Panc1 (cell line): ENCODE measurements at regions not wholly inside any gene's neighbourhood (a gene's known extent, or its start where the extent isn't known, plus 50 kb on each side); places are given as distances from the start of the nearest gene placed in this dataset.

Experiments used
- ATAC-seq: fragments of 200-7000 bp; cut with Tn5 transposase; 2 replicates; pipeline ENCODE4 v1.9.1; 2020; ENCODE audit warnings: mild to moderate bottlenecking, moderate library complexity
- BruUV-seq: library from RNA; stranded (reverse); fragments of 400-500 nt; replicated peaks from 2 replicates; lab custom pipeline; 2021; lab: Mats Ljungman, UMichigan
- CTCF ChIA-PET: fragments of 300-600 bp; sonication (Branson Sonifier 250); formaldehyde crosslinking; loops from one replicate; lab custom pipeline; 2022; ENCODE audit warnings: antibody characterized with exemption; lab: Charles Lee
- POLR2A ChIA-PET: fragments of 300-600 bp; sonication (Branson Sonifier 250); formaldehyde crosslinking; loops from one replicate; lab custom pipeline; 2022; ENCODE audit warnings: antibody characterized with exemption; lab: Charles Lee
- DNase-seq: peaks from one replicate; pipeline ENCODE4 v3.0.0-alpha.2; 2010; ENCODE audit warnings: low read depth, low spot score
- H3K27ac ChIP-seq: 2 replicates; pipeline ENCODE4 v1.5.1; 2011; ENCODE audit warnings: mild to moderate bottlenecking, low read length, inconsistent platforms
- H3K27me3 ChIP-seq: fragments of 200-500 bp; sonication (Bioruptor generic); 2 replicates; pipeline ENCODE4 v1.6.0; 2014; ENCODE audit warnings: low read length, inconsistent platforms; ENCODE audit not compliant: control insufficient read depth, insufficient read depth
- H3K36me3 ChIP-seq: fragments of 200-500 bp; sonication (Bioruptor generic); 2 replicates; pipeline ENCODE4 v1.5.1; 2014; ENCODE audit warnings: inconsistent platforms, mild to moderate bottlenecking, low read length, moderate library complexity; ENCODE audit not compliant: control insufficient read depth, insufficient read depth
- H3K4me1 ChIP-seq: 2 replicates; pipeline ENCODE4 v1.5.1; 2011; ENCODE audit warnings: inconsistent platforms, mild to moderate bottlenecking, low read length, moderate library complexity; ENCODE audit not compliant: control insufficient read depth, insufficient read depth
- H3K4me3 ChIP-seq, 2 experiments: 2 replicates each; pipeline ENCODE4 v1.5.1; 2011 to 2012; ENCODE audit warnings: low read depth in 2 of 2, low read length in 2 of 2, mild to moderate bottlenecking in 2 of 2, inconsistent platforms in 1 of 2, moderate library complexity in 1 of 2
- H3K9me3 ChIP-seq: fragments of 200-500 bp; sonication (Bioruptor generic); 2 replicates; pipeline ENCODE4 v1.5.1; 2014; ENCODE audit warnings: low read depth, mild to moderate bottlenecking, inconsistent platforms, low read length, moderate library complexity; ENCODE audit not compliant: control insufficient read depth, insufficient read depth
- CTCF ChIP-seq: fragments of 450-650 bp; IDR thresholded peaks from 2 replicates; pipeline ENCODE4 v1.5.1; 2017; ENCODE audit warnings: mild to moderate bottlenecking
- POLR2AphosphoS5 ChIP-seq: IDR thresholded peaks from 2 replicates; pipeline ENCODE4 v1.6.1; 2012; ENCODE audit warnings: mild to moderate bottlenecking, low read depth, low read length, moderate library complexity
- SIN3A ChIP-seq: IDR thresholded peaks from 2 replicates; pipeline ENCODE4 v1.6.1; 2012; ENCODE audit warnings: low read depth, mild to moderate bottlenecking, low read length, moderate library complexity, borderline replicate concordance; ENCODE audit not compliant: insufficient read depth
- TCF7L2 ChIP-seq: IDR thresholded peaks from 2 replicates; pipeline ENCODE4 v1.6.1; 2011; ENCODE audit warnings: mild to moderate bottlenecking, low read depth, low read length, inconsistent platforms
- in situ Hi-C: cut with HindIII; loops from 2 replicates; pipeline ENCODE4 v1.10.0; 2016; ENCODE audit warnings: low sequenced_read_pairs, low pct_unique_long_range_greater_than_20kb
- intact Hi-C: fragments of 100-400 bp; cut with micrococcal nuclease; formaldehyde crosslinking; loops from one replicate; pipeline ENCODE4 v1.10.0; 2022; ENCODE audit not compliant: unreplicated experiment
- TF ChIP-seq, protein P1 (sequence below), 2 experiments: IDR thresholded peaks; 2 replicates each; pipeline ENCODE4 v1.6.1; 2011 to 2012; ENCODE audit warnings: low read depth in 2 of 2, control low read depth in 1 of 2, low read length in 1 of 2, mild to moderate bottlenecking in 1 of 2, moderate library complexity in 1 of 2; ENCODE audit not compliant: insufficient read depth in 1 of 2

GRCh38 chr4:171221181-171221580, 592.0 kb upstream of the GALNTL6 start:
- intact Hi-C loops (no loop called here), in situ Hi-C loops (no loop called here)
- H3K27me3 ChIP-seq = no peaks in the 10 kb centered on the region
- CTCF ChIA-PET = no interaction called here
- H3K9me3 ChIP-seq = no peaks in the 10 kb centered on the region
- POLR2A ChIA-PET = no interaction called here
- no peak overlapping the region for H3K27ac ChIP-seq
- DNase-seq = no peak
- no peak overlapping the region for H3K4me3 ChIP-seq
- TF ChIP-seq, protein P1, sequence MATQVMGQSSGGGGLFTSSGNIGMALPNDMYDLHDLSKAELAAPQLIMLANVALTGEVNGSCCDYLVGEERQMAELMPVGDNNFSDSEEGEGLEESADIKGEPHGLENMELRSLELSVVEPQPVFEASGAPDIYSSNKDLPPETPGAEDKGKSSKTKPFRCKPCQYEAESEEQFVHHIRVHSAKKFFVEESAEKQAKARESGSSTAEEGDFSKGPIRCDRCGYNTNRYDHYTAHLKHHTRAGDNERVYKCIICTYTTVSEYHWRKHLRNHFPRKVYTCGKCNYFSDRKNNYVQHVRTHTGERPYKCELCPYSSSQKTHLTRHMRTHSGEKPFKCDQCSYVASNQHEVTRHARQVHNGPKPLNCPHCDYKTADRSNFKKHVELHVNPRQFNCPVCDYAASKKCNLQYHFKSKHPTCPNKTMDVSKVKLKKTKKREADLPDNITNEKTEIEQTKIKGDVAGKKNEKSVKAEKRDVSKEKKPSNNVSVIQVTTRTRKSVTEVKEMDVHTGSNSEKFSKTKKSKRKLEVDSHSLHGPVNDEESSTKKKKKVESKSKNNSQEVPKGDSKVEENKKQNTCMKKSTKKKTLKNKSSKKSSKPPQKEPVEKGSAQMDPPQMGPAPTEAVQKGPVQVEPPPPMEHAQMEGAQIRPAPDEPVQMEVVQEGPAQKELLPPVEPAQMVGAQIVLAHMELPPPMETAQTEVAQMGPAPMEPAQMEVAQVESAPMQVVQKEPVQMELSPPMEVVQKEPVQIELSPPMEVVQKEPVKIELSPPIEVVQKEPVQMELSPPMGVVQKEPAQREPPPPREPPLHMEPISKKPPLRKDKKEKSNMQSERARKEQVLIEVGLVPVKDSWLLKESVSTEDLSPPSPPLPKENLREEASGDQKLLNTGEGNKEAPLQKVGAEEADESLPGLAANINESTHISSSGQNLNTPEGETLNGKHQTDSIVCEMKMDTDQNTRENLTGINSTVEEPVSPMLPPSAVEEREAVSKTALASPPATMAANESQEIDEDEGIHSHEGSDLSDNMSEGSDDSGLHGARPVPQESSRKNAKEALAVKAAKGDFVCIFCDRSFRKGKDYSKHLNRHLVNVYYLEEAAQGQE (IDR thresholded peaks at IDR 0.05; ENCODE audit: insufficient read depth in 1 of 2, low read depth in 2 of 2, low read length in 1 of 2) = no peak
- TF ChIP-seq SIN3A (no peak), TCF7L2 (no peak)
- BruUV-seq = no TSS peak
- H3K4me1 ChIP-seq = no peaks in the 10 kb centered on the region
- H3K36me3 ChIP-seq = no peaks in the 10 kb centered on the region
- no peak for ATAC-seq

- Histone ChIP-seq H3K27me3 (no peaks in the 10 kb centered on the region), H3K27ac (no peak overlapping the region), H3K36me3 (no peaks in the 10 kb centered on the region), H3K9me3 (no peaks in the 10 kb centered on the region), H3K4me1 (no peaks in the 10 kb centered on the region), H3K4me3 (no peak overlapping the region)
- intact Hi-C loops = no loop called here
- TF ChIP-seq, protein P1 (IDR thresholded peaks at IDR 0.05; ENCODE audit: insufficient read depth in 1 of 2, low read depth in 2 of 2, low read length in 1 of 2) = no peak
- TF ChIP-seq TCF7L2 (no peak), CTCF (no peak), SIN3A (no peak), POLR2AphosphoS5 (no peak)
- DNase-seq = no peak
- POLR2A ChIA-PET = no interaction called here
- in situ Hi-C loops = no loop called here
- no TSS peak for BruUV-seq
- CTCF ChIA-PET = no interaction called here
- ATAC-seq = no peak
Measured at GRCh38 chr4:171203425-171203824, 609.8 kb upstream of the GALNTL6 start.
